A673 (cell line): ENCODE measurements at regions not wholly inside any gene's neighbourhood (a gene's known extent, or its start where the extent isn't known, plus 50 kb on each side); places are given as distances from the start of the nearest gene placed in this dataset.

Source experiments
- BruUV-seq: library from RNA; stranded (reverse); fragments of 400-500 nt; replicated peaks from 2 replicates; lab custom pipeline; 2021; lab: Mats Ljungman, UMichigan
- CTCF ChIA-PET: fragments of 300-600 bp; sonication (Branson Sonifier 250); formaldehyde crosslinking; loops from one replicate; lab custom pipeline; 2022; ENCODE audit warnings: antibody characterized with exemption; lab: Charles Lee
- POLR2A ChIA-PET: fragments of 300-600 bp; sonication (Branson Sonifier 250); formaldehyde crosslinking; loops from one replicate; lab custom pipeline; 2022; ENCODE audit warnings: antibody characterized with exemption; ENCODE audit not compliant: low non-redundant PET; lab: Charles Lee
- DNase-seq: peaks from one replicate; pipeline ENCODE4 v3.0.0-alpha.2; 2015; ENCODE audit warnings: low spot score
- H3K27ac ChIP-seq: fragments of 200-600 bp; sonication (generic); 2 replicates; pipeline ENCODE4 v1.5.1; 2016; ENCODE audit warnings: mixed run types, low read depth, mild to moderate bottlenecking, mixed read lengths, antibody characterized with exemption, low read length; ENCODE audit not compliant: poor library complexity, severe bottlenecking
- H3K27me3 ChIP-seq: fragments of 200-600 bp; sonication (generic); replicated peaks from 2 replicates; pipeline ENCODE4 v1.6.1; 2017; ENCODE audit warnings: mixed run types, low read depth, mild to moderate bottlenecking, mixed read lengths, antibody characterized with exemption, low read length; ENCODE audit not compliant: insufficient read depth, poor library complexity
- H3K36me3 ChIP-seq: fragments of 200-600 bp; sonication (generic); 2 replicates; pipeline ENCODE4 v1.6.1; 2016; ENCODE audit warnings: mixed run types, mild to moderate bottlenecking, mixed read lengths, antibody characterized with exemption, low read length; ENCODE audit not compliant: insufficient read depth, poor library complexity, severe bottlenecking
- H3K4me1 ChIP-seq: fragments of 200-600 bp; sonication (generic); 2 replicates; pipeline ENCODE4 v1.6.1; 2017; ENCODE audit warnings: mixed run types, mild to moderate bottlenecking, mixed read lengths, antibody characterized with exemption, low read length; ENCODE audit not compliant: insufficient read depth, poor library complexity, severe bottlenecking
- H3K4me3 ChIP-seq: fragments of 200-600 bp; sonication (generic); 2 replicates; pipeline ENCODE4 v1.5.1; 2016; ENCODE audit warnings: low read depth, mixed run types, mild to moderate bottlenecking, mixed read lengths, low read length; ENCODE audit not compliant: poor library complexity, severe bottlenecking
- H3K9me3 ChIP-seq: fragments of 200-600 bp; sonication (generic); 2 replicates; pipeline ENCODE4 v1.6.1; 2016; ENCODE audit warnings: mixed run types, low read depth, mild to moderate bottlenecking, mixed read lengths, antibody characterized with exemption, low read length; ENCODE audit not compliant: poor library complexity, severe bottlenecking
- EZH2 ChIP-seq: fragments of 200-600 bp; sonication (generic); IDR thresholded peaks from 2 replicates; pipeline ENCODE4 v1.6.1; 2017; ENCODE audit warnings: borderline replicate concordance, low read depth, mild to moderate bottlenecking, mixed read lengths, antibody characterized with exemption, low read length; ENCODE audit not compliant: poor library complexity, severe bottlenecking
- intact Hi-C: fragments of 100-400 bp; cut with micrococcal nuclease; formaldehyde crosslinking; loops from one replicate; pipeline ENCODE4 v1.10.0; 2022; ENCODE audit not compliant: unreplicated experiment
- TF ChIP-seq, protein P1 (sequence below): fragments of 300-800, 200-600 bp; sonication (generic); conservative IDR thresholded peaks from 2 replicates; pipeline ENCODE4 v1.5.1; 2017; ENCODE audit warnings: low read depth, mild to moderate bottlenecking, antibody characterized with exemption, low read length, moderate library complexity, mixed read lengths

DNA sequence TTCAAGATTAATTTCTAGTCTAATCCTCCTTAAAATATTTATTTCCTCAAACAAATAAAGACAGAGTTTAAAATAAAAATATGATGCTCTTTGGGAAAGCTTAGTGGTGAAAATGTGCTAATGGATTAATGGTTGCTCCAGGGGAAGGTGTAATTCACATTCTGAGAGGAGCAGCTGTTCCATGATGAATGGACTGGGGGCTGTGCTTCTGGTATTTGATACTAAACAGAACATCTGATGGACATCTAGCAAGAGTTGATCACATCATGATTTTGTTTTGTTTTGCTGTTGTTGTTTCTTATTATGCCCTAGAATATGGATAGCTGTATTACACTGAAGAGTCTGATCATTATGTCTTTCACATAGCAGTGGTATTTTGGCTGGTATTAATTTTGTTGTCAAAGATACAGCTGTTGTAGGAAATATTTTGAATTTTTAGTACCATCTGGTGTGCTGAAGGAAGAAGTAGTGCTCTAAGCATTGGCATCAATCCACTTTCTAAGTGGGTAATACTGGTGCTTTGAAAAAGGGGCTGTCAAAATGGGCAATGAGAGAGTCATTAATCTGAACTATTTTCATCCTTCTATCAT, 296.4 kb downstream of the ADAMTS20 start:
- ChIA-PET CTCF (no interaction called here), POLR2A (no interaction called here)
- Histone ChIP-seq H3K27me3 (no peaks in the 10 kb centered on the region), H3K27ac (no peak overlapping the region), H3K4me1 (no peaks in the 10 kb centered on the region), H3K9me3 (no peaks in the 10 kb centered on the region), H3K4me3 (no peak overlapping the region), H3K36me3 (no peaks in the 10 kb centered on the region)
- no TSS peak for BruUV-seq
- intact Hi-C loops = no loop called here
- DNase-seq = no peak
- TF ChIP-seq, protein P1, sequence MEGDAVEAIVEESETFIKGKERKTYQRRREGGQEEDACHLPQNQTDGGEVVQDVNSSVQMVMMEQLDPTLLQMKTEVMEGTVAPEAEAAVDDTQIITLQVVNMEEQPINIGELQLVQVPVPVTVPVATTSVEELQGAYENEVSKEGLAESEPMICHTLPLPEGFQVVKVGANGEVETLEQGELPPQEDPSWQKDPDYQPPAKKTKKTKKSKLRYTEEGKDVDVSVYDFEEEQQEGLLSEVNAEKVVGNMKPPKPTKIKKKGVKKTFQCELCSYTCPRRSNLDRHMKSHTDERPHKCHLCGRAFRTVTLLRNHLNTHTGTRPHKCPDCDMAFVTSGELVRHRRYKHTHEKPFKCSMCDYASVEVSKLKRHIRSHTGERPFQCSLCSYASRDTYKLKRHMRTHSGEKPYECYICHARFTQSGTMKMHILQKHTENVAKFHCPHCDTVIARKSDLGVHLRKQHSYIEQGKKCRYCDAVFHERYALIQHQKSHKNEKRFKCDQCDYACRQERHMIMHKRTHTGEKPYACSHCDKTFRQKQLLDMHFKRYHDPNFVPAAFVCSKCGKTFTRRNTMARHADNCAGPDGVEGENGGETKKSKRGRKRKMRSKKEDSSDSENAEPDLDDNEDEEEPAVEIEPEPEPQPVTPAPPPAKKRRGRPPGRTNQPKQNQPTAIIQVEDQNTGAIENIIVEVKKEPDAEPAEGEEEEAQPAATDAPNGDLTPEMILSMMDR = no peak
- TF ChIP-seq EZH2 = no peak

- POLR2A ChIA-PET = no interaction called here
- no peak overlapping the region for H3K4me3 ChIP-seq
- no peaks in the 10 kb centered on the region for H3K9me3 ChIP-seq
- CTCF ChIA-PET = no interaction called here
- no peak overlapping the region for H3K27ac ChIP-seq
- DNase-seq = no peak
- no TSS peak for BruUV-seq
- intact Hi-C loops = no loop called here
- no peaks in the 10 kb centered on the region for H3K27me3 ChIP-seq
- no peaks in the 10 kb centered on the region for H3K4me1 ChIP-seq
- no peak for TF ChIP-seq EZH2
- TF ChIP-seq, protein P1 = no peak
- H3K36me3 ChIP-seq = no peaks in the 10 kb centered on the region
These were observed 299.4 kb downstream of the ADAMTS20 start for GRCh38 chr12:43252585-43252984.

- TF ChIP-seq EZH2 = no peak
- TF ChIP-seq, protein P1 = no peak
- ChIA-PET CTCF (no interaction called here), POLR2A (no interaction called here)
- Histone ChIP-seq H3K27ac (no peak overlapping the region), H3K27me3 (no peaks in the 10 kb centered on the region), H3K4me1 (no peaks in the 10 kb centered on the region), H3K36me3 (no peaks in the 10 kb centered on the region), H3K4me3 (no peak overlapping the region), H3K9me3 (no peaks in the 10 kb centered on the region)
- BruUV-seq = no TSS peak
- intact Hi-C loops = no loop called here
- DNase-seq = no peak
These were observed 306.1 kb downstream of the ADAMTS20 start for GRCh38 chr12:43245947-43246346.
